ENCODE measurements at regions not wholly inside any gene's neighbourhood (a gene's known extent, or its start where the extent isn't known, plus 50 kb on each side); places are given as distances from the start of the nearest gene placed in this dataset.

DNA sequence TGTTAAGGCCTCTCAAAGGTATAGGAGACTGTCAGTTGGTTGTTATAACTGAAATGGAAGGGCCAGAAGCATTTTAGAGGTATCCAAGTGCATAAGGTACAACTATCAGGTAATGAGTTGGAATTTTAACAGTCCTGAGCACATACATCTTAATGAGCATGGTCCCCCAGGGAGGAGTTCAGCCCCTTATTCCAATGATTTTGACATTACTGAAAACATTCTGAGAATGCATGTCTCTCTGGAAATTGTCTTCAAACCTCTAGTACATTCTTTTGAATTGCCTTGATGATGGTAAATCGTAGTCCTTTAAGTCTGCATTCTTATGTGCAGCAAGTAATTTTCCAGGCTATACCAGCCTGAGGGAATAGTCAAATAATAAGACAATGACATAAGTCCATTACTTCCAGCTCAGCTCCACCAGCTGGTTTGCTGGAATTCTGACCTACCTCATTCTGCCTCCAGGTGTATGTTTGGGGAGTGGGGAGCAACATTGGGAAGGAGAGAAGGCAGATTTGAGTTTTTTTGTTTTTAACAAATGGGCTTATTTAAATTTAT is 239.2 kb downstream of the MSRB3 start:
- H3K9me3 Mint-ChIP-seq = no peaks in the 10 kb centered on the region
- H3K36me3 Mint-ChIP-seq (ENCODE audit: low read depth) = no peaks in the 10 kb centered on the region
- H3K27me3 Mint-ChIP-seq (ENCODE audit: insufficient read depth) = no peaks in the 10 kb centered on the region
- H3K4me1 Mint-ChIP-seq (ENCODE audit: low read depth) = no peaks in the 10 kb centered on the region
- intact Hi-C loops (cut with micrococcal nuclease) = no loop called here
- H3K27ac Mint-ChIP-seq = no peak overlapping the region
- no peak overlapping the region for H3K4me3 Mint-ChIP-seq
- no peak for DNase-seq (ENCODE audit: low spot score)

- no peaks in the 10 kb centered on the region for H3K4me1 Mint-ChIP-seq (ENCODE audit: low read depth)
- no peaks in the 10 kb centered on the region for H3K27me3 Mint-ChIP-seq (ENCODE audit: insufficient read depth)
- no peak for DNase-seq (ENCODE audit: low spot score)
- H3K9me3 Mint-ChIP-seq = no peaks in the 10 kb centered on the region
- intact Hi-C loops (cut with micrococcal nuclease) = no loop called here
- H3K27ac Mint-ChIP-seq = no peak overlapping the region
- no peak overlapping the region for H3K4me3 Mint-ChIP-seq
- H3K36me3 Mint-ChIP-seq (ENCODE audit: low read depth) = no peaks in the 10 kb centered on the region
Observed at GRCh38 chr12:65518771-65519170, 240.3 kb downstream of the MSRB3 start.

DNA sequence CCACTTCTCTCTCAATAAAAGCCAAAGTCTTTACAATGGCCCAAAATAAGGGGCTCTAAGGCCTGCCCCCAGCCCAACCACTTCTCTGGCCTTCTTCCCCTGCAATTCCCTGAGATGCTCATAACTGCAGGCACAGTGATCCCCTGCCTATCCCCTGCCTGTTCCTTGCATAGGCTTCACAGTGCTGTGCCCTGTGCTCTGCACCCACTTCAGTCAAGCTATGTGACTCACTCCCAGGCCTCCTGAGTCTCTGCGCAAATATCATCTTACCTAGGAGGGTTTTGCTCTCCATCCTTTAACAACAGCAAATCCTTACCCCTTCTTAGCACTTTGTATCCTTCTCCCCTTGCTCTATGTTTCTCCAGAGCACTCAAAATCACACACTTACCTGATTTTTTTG is 242.2 kb downstream of the MSRB3 start:
- no peak overlapping the region for H3K27ac Mint-ChIP-seq
- no peaks in the 10 kb centered on the region for H3K9me3 Mint-ChIP-seq
- intact Hi-C loops (cut with micrococcal nuclease) = no loop called here
- no peak for DNase-seq (ENCODE audit: low spot score)
- no peaks in the 10 kb centered on the region for H3K4me1 Mint-ChIP-seq (ENCODE audit: low read depth)
- no peaks in the 10 kb centered on the region for H3K36me3 Mint-ChIP-seq (ENCODE audit: low read depth)
- H3K27me3 Mint-ChIP-seq (ENCODE audit: insufficient read depth) = no peaks in the 10 kb centered on the region
- no peak overlapping the region for H3K4me3 Mint-ChIP-seq

DNA sequence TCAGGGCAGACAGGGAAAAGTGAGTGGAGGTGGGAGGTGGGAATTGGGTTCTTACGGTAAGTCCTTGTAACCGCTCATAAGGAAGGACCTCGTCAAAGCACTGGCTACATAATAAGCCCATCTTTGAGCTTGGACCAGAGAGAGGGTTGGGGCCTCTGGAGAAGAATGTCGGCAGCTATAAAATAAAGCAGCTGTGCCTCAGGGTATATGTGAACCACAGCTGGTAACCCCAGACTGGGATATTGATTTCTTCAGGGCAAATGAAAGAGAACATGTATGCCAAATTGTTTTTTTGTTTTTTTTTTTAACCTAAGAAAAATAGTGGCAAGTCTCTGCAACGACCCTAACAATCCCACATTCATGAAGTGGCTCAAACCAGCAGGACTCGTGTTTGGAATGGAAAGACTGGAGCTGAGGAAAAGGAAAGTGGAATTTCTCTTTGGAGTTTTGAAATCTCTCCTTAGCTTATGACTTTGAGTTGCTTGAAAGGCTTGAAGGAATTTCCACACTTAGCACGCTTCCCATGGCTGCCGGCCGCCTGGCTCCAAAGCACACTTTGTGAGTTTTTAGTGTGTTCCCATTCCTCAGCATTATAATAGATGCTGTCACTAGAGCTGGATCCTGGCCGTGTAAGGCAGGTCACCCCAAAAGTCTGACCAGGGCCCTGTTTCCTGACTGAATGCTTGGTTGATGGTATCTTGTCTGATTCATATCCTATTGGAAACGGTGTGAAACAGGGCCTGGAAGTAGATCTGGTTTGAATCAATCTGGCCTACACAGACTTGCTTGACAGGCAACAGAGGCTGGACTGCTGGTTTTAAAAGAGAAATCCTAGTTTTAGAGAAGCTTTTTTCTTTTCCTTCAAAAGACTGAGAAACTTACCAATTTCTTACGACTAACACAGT is 244.7 kb downstream of the MSRB3 start:
- no peak for DNase-seq (ENCODE audit: low spot score)
- Mint-ChIP-seq H3K9me3 (no peaks in the 10 kb centered on the region), H3K36me3 (ENCODE audit: low read depth) (no peaks in the 10 kb centered on the region), H3K27me3 (ENCODE audit: insufficient read depth) (no peaks in the 10 kb centered on the region), H3K27ac (no peak overlapping the region), H3K4me3 (no peak overlapping the region), H3K4me1 (ENCODE audit: low read depth) (no peaks in the 10 kb centered on the region)
- intact Hi-C loops (cut with micrococcal nuclease) = no loop called here

DNA sequence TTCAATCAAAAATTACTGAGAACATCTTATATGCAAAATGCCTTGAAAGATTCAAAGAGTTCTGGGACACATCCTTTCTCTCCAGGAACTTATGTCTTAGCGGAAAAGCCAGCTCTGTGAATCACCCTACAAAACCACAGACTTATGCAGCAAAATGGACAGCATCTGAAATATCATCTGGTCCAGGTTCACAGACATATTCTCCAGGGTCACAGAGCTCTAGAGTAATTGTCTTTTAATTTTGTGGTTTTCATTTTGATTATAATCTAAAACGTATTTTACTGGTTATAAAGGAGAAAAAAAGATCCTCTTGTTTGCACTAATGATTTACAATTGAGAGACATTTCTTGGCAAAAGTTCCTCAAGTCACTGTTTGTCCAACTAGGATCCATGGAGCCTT is 246.2 kb downstream of the MSRB3 start:
- H3K27ac Mint-ChIP-seq = no peak overlapping the region
- H3K27me3 Mint-ChIP-seq (ENCODE audit: insufficient read depth) = no peaks in the 10 kb centered on the region
- no peaks in the 10 kb centered on the region for H3K36me3 Mint-ChIP-seq (ENCODE audit: low read depth)
- intact Hi-C loops (cut with micrococcal nuclease) = no loop called here
- H3K4me1 Mint-ChIP-seq (ENCODE audit: low read depth) = no peaks in the 10 kb centered on the region
- no peak for DNase-seq (ENCODE audit: low spot score)
- H3K4me3 Mint-ChIP-seq = no peak overlapping the region
- peaks cover 2% of the 10 kb centered on the region for H3K9me3 Mint-ChIP-seq

- Mint-ChIP-seq H3K27ac (no peak overlapping the region), H3K27me3 (ENCODE audit: insufficient read depth) (no peaks in the 10 kb centered on the region), H3K36me3 (ENCODE audit: low read depth) (no peaks in the 10 kb centered on the region), H3K4me3 (no peak overlapping the region), H3K9me3 (peaks cover 4% of the 10 kb centered on the region), H3K4me1 (ENCODE audit: low read depth) (no peaks in the 10 kb centered on the region)
- intact Hi-C loops (cut with micrococcal nuclease) = no loop called here
- DNase-seq (ENCODE audit: low spot score) = no peak
Observed at GRCh38 chr12:65525491-65526141, 247.1 kb downstream of the MSRB3 start.

DNA sequence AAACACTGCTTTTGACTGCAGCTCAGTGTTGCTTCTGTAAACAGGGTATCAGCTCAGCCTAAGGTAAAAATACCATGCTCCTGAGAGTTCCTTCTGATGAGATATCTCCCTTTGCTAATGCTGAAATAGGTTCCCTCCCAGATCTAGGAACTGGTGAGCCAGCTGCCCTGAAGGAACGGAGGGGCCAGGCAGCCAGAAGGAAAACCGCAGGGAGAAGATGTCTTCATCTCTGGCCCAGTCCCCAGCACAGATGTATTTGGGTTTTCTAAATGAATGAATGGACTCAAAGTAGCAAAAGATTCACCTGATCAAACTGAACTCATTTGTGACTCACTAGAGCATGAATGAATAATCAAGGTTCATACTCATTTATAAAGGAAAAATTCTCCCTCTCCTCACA is 247.8 kb downstream of the MSRB3 start:
- H3K27me3 Mint-ChIP-seq (ENCODE audit: insufficient read depth) = no peaks in the 10 kb centered on the region
- intact Hi-C loops (cut with micrococcal nuclease) = no loop called here
- DNase-seq (ENCODE audit: low spot score) = no peak
- H3K27ac Mint-ChIP-seq = no peak overlapping the region
- no peaks in the 10 kb centered on the region for H3K36me3 Mint-ChIP-seq (ENCODE audit: low read depth)
- H3K4me3 Mint-ChIP-seq = no peak overlapping the region
- H3K9me3 Mint-ChIP-seq = peaks cover 4% of the 10 kb centered on the region
- H3K4me1 Mint-ChIP-seq (ENCODE audit: low read depth) = no peaks in the 10 kb centered on the region

DNA sequence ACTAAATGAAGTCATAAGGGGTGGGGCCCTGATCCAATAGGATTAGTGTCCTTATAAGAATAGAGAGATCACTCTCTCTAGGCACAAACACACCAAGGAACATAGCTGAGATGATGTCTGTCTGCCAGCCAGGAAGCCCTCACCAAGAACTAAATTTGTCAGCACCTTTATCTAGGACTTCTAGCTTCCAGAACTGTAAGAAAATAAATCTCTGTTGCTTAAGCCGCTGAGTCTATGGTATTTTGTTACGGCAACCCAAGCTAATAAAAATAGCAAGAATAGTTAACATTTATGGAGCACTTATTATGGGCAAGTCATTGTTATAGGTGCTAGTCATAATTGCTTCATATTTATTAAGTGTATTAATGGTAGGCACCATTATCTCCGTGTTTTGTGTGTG is 249.6 kb downstream of the MSRB3 start:
- Mint-ChIP-seq H3K4me1 (ENCODE audit: low read depth) (no peaks in the 10 kb centered on the region), H3K4me3 (no peak overlapping the region), H3K36me3 (ENCODE audit: low read depth) (no peaks in the 10 kb centered on the region), H3K9me3 (peaks cover 4% of the 10 kb centered on the region), H3K27ac (no peak overlapping the region), H3K27me3 (ENCODE audit: insufficient read depth) (no peaks in the 10 kb centered on the region)
- intact Hi-C loops (cut with micrococcal nuclease) = no loop called here
- no peak for DNase-seq (ENCODE audit: low spot score)

GRCh38 chr12:65529106-65529505 is 250.6 kb downstream of the MSRB3 start:
- H3K27me3 Mint-ChIP-seq (ENCODE audit: insufficient read depth) = no peaks in the 10 kb centered on the region
- no peak overlapping the region for H3K27ac Mint-ChIP-seq
- H3K4me3 Mint-ChIP-seq = no peak overlapping the region
- intact Hi-C loops (cut with micrococcal nuclease) = no loop called here
- no peaks in the 10 kb centered on the region for H3K4me1 Mint-ChIP-seq (ENCODE audit: low read depth)
- no peak for DNase-seq (ENCODE audit: low spot score)
- H3K9me3 Mint-ChIP-seq = peaks cover 4% of the 10 kb centered on the region
- no peaks in the 10 kb centered on the region for H3K36me3 Mint-ChIP-seq (ENCODE audit: low read depth)

DNA sequence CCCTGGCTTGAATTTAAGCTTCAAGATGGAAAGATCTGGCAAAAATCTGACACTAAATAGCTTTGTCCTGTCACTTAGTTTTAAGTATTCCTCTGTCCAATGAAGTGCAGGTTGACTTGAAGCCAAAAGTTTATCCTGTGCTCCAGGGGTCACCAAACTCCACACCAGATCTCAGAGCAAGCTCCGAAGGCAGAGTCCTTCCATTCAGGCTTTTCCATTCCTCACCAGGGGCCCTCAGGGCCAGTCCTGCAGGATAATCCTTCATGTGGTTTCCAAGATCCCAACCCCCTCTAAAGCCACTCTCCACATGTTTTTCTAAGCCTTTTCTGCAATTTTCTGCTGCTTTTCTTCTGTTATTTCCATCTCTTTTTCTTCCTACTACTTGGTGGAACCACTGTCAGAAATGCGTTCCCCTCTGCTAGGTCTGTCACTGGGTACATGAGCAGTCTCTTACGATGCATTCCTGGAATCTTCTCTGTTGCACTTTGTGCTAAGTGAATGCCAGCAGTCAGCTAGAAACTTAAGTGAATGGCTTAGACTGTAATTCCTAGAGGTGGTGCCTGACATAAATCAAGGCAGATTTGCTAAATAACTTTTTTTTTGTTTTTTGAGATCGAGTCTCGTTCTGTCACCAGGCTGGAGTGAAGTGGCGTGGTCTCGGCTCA is 251.4 kb downstream of the MSRB3 start:
- no peaks in the 10 kb centered on the region for H3K4me1 Mint-ChIP-seq (ENCODE audit: low read depth)
- H3K9me3 Mint-ChIP-seq = peaks cover 4% of the 10 kb centered on the region
- H3K27me3 Mint-ChIP-seq (ENCODE audit: insufficient read depth) = no peaks in the 10 kb centered on the region
- intact Hi-C loops (cut with micrococcal nuclease) = no loop called here
- H3K4me3 Mint-ChIP-seq = no peak overlapping the region
- no peak overlapping the region for H3K27ac Mint-ChIP-seq
- H3K36me3 Mint-ChIP-seq (ENCODE audit: low read depth) = no peaks in the 10 kb centered on the region
- no peak for DNase-seq (ENCODE audit: low spot score)

DNA sequence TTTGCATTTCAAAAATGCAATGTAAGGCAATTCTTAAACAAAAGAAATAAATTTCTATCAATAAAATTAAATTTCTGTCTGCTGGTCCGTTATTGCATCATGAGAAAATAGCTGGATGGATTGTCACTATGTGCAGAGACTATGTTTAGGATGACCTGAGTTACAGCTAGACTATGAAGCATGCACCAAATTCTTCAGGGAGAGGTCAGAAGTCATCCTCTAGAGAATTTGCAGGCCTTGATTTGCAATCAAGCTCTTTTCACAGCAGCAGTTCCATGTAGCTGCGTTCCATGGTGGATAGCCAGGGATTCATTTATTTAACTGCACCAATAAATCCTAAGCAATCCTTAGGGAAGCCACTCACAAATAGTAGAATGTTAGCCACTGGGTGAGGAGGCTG is 253.7 kb downstream of the MSRB3 start:
- intact Hi-C loops (cut with micrococcal nuclease) = no loop called here
- no peak overlapping the region for H3K27ac Mint-ChIP-seq
- DNase-seq (ENCODE audit: low spot score) = no peak
- H3K27me3 Mint-ChIP-seq (ENCODE audit: insufficient read depth) = no peaks in the 10 kb centered on the region
- no peaks in the 10 kb centered on the region for H3K4me1 Mint-ChIP-seq (ENCODE audit: low read depth)
- H3K9me3 Mint-ChIP-seq = peaks cover 4% of the 10 kb centered on the region
- H3K4me3 Mint-ChIP-seq = no peak overlapping the region
- H3K36me3 Mint-ChIP-seq (ENCODE audit: low read depth) = no peaks in the 10 kb centered on the region

GRCh38 chr12:65532764-65533163 is 254.3 kb downstream of the MSRB3 start:
- H3K27me3 Mint-ChIP-seq (ENCODE audit: insufficient read depth) = no peaks in the 10 kb centered on the region
- peaks cover 4% of the 10 kb centered on the region for H3K9me3 Mint-ChIP-seq
- no peak overlapping the region for H3K4me3 Mint-ChIP-seq
- H3K27ac Mint-ChIP-seq = no peak overlapping the region
- H3K4me1 Mint-ChIP-seq (ENCODE audit: low read depth) = no peaks in the 10 kb centered on the region
- intact Hi-C loops (cut with micrococcal nuclease) = no loop called here
- DNase-seq (ENCODE audit: low spot score) = no peak
- H3K36me3 Mint-ChIP-seq (ENCODE audit: low read depth) = no peaks in the 10 kb centered on the region
